GM18507 (cell line): ENCODE measurements at regions not wholly inside any gene's neighbourhood (a gene's known extent, or its start where the extent isn't known, plus 50 kb on each side); places are given as distances from the start of the nearest gene placed in this dataset.
"Not testable (repeated sequence)": the region's sequence is repeated elsewhere in the genome, so short reads cannot be mapped to it uniquely, and the experiment has no call there.

ENCODE experiments used
- DNase-seq: peaks from one replicate; pipeline ENCODE4 v3.0.0; 2011; ENCODE audit warnings: low read depth; ENCODE audit not compliant: insufficient read length; ENCODE audit errors: extremely low spot score
- FAIRE-seq: peaks from 2 replicates; lab custom pipeline; 2011; peaks lifted over from hg19 to GRCh38; lab: Jason Lieb, UNC

- FAIRE-seq (no peak), DNase-seq (no peak)
Observed at GRCh38 chr11:71109586-71109985, 142.8 kb downstream of the SHANK2 start.

DNA sequence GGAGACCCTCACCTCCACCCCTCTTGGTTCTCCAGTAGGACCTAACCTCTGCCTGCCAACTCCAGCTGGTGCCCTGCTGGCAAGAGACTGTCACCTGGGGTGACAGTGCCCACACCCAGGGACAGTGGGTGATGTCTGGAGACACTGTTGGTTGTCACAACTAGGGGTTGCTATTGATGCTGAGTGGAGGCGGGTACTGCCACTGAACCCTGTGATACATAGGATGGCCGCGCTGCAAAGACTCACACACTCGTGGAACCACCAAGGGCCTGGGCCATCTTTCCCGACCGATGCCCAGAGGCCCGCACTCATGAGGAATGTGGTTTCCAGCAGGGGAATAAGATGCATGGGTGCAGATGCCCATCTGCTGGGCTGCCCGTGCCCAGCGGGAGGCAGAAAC, 143.2 kb downstream of the SHANK2 start:
- FAIRE-seq: no peak

GRCh38 chr11:71108013-71108865, 144.1 kb downstream of the SHANK2 start:
- FAIRE-seq (no peak), DNase-seq (no peak)

More for the DNA sequence above, 143.2 kb downstream of the SHANK2 start:
- DNase-seq: no peak

DNA sequence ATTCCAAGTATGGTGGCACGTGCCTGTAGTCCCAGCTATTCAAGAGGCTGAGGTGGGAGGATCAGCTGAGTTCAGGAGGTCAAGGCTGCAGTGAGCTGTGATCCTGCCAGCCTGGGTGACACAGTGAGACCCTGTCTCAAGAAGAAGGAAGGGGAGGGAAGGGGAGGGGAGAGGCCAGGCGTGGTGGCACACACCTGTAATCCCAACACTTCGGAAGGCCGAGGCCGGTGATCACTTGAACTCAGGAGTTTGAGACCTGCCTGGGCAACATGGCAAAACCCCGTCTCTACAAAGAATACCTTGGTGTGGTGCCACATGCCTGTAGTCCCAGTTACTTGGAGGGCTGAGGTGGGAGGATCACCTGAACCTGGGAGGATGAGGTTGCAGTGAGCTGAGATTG, 145.7 kb downstream of the SHANK2 start:
- FAIRE-seq (no peak), DNase-seq (no peak)

DNA sequence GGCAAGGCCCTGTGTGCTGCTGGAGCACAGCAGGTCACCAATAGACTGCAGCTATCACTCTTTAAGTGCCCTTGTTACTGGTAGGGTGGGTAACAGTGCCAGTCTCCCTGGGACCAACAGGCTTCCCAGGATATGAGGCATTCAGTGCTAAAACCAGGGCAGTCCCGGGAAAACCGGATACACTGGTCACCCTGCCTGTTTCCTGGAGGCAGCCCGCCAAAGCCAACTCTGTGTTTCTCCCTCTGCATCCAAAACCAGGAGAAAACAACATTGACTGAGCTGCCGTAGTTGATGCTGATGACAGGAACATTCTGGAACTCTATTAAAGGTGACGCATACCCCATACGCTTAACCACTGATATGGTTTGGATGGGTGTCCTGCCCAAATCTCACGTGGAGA, 149.1 kb downstream of the SHANK2 start:
- no peak for DNase-seq

GRCh38 chr11:71102251-71102995, 150.0 kb downstream of the SHANK2 start:
- FAIRE-seq: no peak

More for the DNA sequence above, 149.1 kb downstream of the SHANK2 start:
- FAIRE-seq: no peak

GRCh38 chr11:71101606-71102005, 150.8 kb downstream of the SHANK2 start:
- FAIRE-seq: no peak

More at GRCh38 chr11:71102251-71102995, 150.0 kb downstream of the SHANK2 start:
- DNase-seq: no peak

DNA sequence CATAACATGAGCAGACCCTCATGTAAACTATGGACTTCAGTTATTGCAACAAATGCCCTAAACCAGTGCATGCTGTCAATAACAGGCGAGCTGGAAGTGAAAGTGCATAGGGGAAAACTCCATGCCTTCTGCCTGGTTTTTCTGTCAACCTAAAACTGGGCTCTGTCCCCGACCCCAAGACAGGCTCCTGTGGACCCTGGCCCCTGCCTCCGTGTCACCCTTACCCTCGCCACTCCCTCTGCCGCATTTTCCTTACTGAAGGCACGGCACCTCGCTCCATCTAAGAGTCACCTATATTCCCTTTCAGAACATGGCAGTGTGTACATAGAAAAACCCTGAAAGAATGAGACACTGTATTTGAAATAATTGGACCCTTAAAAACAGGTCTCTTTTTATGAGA, 151.3 kb downstream of the SHANK2 start:
- DNase-seq (no peak), FAIRE-seq (no peak)

More at GRCh38 chr11:71101606-71102005, 150.8 kb downstream of the SHANK2 start:
- DNase-seq: no peak

GRCh38 chr11:71098776-71099175, 153.6 kb downstream of the SHANK2 start:
- no peak for FAIRE-seq
- DNase-seq: no peak

DNA sequence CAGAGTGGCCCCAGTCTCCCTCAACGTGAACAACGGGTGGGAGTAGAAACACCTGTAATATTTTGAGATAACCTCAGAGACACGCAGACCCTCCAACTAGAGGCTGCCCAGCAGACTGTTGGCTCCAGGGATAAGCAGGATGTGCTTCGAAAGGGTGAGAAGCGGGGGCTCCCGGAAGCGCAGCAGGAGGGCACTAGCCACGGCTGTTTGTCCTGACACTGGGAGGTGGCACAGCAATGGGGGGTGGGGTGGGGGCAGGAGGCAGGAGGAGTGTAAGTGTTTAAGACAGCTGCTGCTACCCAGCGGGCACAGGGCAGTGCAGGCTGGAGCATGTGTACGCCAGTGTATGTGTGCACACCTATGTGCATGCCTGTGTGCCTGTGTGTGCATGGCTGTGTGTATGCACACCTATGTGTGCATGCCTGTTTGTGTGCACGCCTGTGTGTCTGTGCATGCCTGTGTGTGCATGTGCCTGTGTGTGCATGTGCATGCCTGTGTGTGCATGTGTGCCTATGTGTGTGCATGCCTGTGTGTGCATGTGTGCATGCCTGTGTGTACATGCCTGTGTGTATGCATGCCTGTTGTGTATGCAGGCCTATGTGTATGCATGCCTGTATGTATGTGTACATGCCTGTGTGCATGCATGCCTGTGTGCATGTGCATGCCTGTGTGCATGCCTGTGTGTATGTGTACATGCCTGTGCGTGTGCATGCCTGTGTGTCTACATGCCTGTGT, 154.7 kb downstream of the SHANK2 start:
- DNase-seq (no peak), FAIRE-seq (no peak)

- DNase-seq (no peak), FAIRE-seq (no peak)
Observed at GRCh38 chr11:71096751-71097388, 155.5 kb downstream of the SHANK2 start.

DNA sequence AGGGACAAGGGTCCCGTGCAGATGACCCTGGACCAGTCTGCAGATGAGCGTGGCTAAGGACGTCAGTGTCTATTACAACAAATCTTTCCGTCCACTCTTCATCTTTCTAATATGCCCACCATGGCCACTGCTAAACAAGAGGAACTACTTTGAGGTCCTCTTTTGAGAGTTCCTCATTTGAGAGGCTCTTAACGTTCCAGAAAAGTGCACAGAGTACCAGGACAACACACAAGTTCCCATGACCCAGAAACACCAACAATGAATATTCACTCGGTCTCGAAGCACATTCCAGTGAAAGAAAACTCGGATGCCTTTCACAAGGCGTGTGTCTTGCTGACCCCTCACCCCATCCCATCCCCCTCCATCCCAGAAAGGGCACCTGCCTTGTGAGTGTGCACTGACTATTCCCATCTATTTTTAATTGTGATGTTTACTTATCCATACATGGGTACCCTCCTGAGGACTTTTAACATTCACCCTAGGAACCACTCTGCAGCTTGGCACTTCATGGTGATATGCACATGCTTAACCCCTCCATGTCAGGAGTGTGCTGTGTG, 157.0 kb downstream of the SHANK2 start:
- FAIRE-seq (no peak), DNase-seq (no peak)

DNA sequence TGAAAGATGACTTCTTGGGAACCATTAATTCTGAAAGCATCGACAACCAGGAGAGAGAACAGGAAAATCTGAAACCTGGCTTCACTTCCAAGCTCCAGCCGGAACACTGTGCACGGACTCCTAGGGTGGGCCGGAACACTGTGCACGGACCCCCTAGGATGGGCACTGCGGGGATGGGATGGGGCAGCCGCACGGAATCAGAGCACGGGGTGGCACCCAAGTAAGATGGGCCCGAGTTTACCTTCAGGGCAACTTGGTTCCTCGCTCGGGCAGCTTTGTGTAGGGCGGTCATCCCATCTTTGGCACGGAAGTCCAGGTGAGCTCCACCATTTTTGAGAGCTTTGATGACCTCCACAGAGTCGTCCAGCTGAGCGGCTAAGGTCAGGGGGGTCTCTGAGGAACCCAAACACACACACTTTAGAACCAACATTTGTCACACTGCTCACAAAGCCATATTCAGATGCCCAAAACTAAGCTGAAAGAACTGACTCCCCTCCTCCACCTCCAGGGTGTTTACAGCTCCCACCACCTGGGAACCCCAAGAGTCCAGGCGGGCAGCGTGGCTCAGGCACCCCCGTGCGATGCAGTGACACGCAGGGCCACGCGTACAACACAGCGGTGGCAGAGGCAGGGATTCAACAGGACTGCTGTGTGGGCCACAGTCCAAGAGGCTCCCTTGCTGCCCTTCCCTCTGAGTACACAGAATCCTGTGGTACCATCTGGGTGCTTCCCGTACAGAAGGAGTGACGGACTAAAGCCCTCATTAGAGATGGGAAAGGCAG, 157.9 kb downstream of the SHANK2 start:
- no peak for DNase-seq
- FAIRE-seq: no peak

DNA sequence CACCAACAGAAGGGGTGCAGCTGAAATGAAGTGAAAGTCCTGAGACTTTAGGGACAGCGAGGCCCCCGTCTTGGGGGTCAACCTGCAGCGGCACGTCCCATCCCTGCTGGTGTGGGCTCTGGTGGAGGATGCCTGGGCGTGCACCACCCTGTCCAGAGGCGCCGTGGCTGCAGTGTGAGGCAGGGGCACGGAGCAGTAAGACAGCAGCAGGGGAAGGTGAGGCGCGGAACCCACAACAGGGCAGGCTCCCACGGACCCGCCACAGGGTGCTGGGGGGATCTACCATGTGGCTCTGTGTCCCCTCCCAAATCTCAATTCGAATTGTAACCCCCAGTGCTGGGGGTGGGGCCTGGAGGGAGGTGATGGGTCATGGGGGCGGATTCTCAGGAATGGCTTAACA, 158.6 kb downstream of the SHANK2 start:
- DNase-seq: no peak
- FAIRE-seq: no peak

DNA sequence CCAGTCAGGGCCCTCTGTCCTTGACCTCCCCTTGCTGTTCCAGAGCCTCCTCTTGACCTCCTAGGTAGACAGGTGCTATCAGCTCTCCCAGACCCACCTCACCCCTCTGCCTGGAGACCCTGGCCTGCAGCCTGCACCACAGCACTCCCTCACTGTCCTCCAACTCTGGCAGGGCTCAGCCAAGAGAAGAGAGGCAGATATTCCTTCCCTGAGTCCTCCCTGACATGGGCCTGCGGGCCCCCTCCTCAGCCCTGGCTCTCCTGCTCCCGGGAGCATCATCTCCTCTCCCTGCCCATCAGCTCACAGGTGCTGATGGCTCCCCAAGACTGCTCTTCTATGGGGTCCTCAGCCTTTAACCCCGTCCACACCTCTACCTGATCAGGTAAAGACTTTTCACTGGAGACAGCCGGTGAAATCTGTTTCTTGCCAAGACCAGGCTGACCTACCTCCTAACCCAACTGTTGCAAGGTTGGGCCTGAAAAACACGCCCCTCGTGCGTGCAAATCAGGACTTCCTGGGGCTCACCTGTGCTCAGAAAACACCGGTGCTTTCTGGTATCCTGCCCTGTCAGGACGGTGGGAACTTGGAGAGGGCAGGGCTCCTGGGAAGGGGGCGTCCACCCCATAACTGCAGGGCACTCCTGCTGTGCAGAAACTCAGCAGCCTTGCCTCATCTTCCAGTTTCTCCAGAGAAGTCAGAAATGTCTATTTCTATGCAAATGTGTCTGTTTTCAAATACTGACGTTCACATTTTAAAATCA, 160.7 kb downstream of the SHANK2 start:
- no peak for DNase-seq
- FAIRE-seq: no peak

- no peak for FAIRE-seq
Observed at GRCh38 chr11:71089571-71089970, 162.8 kb downstream of the SHANK2 start.

GRCh38 chr11:71088314-71089215, 163.8 kb downstream of the SHANK2 start:
- DNase-seq: peak; percentile 11
- not testable (repeated sequence) for FAIRE-seq

More at GRCh38 chr11:71089571-71089970, 162.8 kb downstream of the SHANK2 start:
- DNase-seq: no peak
